ENCODE measurements at regions not wholly inside any gene's neighbourhood (a gene's known extent, or its start where the extent isn't known, plus 50 kb on each side); places are given as distances from the start of the nearest gene placed in this dataset.

GRCh38 chr13:84569366-84569765 lies 687.1 kb upstream of the SLITRK1 start:
- no peak for DNase-seq (ENCODE audit: low read depth)

- no peak for DNase-seq (ENCODE audit: low read depth)
Measured at GRCh38 chr13:84567848-84568247, 685.6 kb upstream of the SLITRK1 start.

GRCh38 chr13:84566780-84567179 lies 684.5 kb upstream of the SLITRK1 start:
- no peak for DNase-seq (ENCODE audit: low read depth)

GRCh38 chr13:84563611-84564010 lies 681.3 kb upstream of the SLITRK1 start:
- no peak for DNase-seq (ENCODE audit: low read depth)

GRCh38 chr13:84553227-84553626 lies 671.0 kb upstream of the SLITRK1 start:
- DNase-seq (ENCODE audit: low read depth): no peak

GRCh38 chr13:84543962-84544361 lies 661.7 kb upstream of the SLITRK1 start:
- DNase-seq (ENCODE audit: low read depth): no peak

GRCh38 chr13:84542348-84542747 lies 660.1 kb upstream of the SLITRK1 start:
- no peak for DNase-seq (ENCODE audit: low read depth)

- no peak for DNase-seq (ENCODE audit: low read depth)
Measured at GRCh38 chr13:84536906-84537305, 654.6 kb upstream of the SLITRK1 start.

GRCh38 chr13:84528408-84529070 lies 646.3 kb upstream of the SLITRK1 start:
- DNase-seq (ENCODE audit: low read depth): no peak

- no peak for DNase-seq (ENCODE audit: low read depth)
Measured at GRCh38 chr13:84525865-84526264, 643.6 kb upstream of the SLITRK1 start.

- DNase-seq (ENCODE audit: low read depth): no peak
Measured at GRCh38 chr13:84524586-84524985, 642.3 kb upstream of the SLITRK1 start.

- no peak for DNase-seq (ENCODE audit: low read depth)
Measured at GRCh38 chr13:84500016-84500415, 617.7 kb upstream of the SLITRK1 start.

- DNase-seq (ENCODE audit: low read depth): no peak
Measured at GRCh38 chr13:84497613-84498012, 615.3 kb upstream of the SLITRK1 start.

- no peak for DNase-seq (ENCODE audit: low read depth)
Measured at GRCh38 chr13:84491952-84492351, 609.7 kb upstream of the SLITRK1 start.

- DNase-seq (ENCODE audit: low read depth): no peak
Measured at GRCh38 chr13:84487752-84488151, 605.5 kb upstream of the SLITRK1 start.

GRCh38 chr13:84481958-84482357 lies 599.7 kb upstream of the SLITRK1 start:
- no peak for DNase-seq (ENCODE audit: low read depth)

- no peak for DNase-seq (ENCODE audit: low read depth)
Measured at GRCh38 chr13:84479656-84480055, 597.4 kb upstream of the SLITRK1 start.

- DNase-seq (ENCODE audit: low read depth): no peak
Measured at GRCh38 chr13:84470528-84470927, 588.3 kb upstream of the SLITRK1 start.

GRCh38 chr13:84466461-84466860 lies 584.2 kb upstream of the SLITRK1 start:
- DNase-seq (ENCODE audit: low read depth): no peak

GRCh38 chr13:84460989-84461388 lies 578.7 kb upstream of the SLITRK1 start:
- DNase-seq (ENCODE audit: low read depth): no peak

- DNase-seq (ENCODE audit: low read depth): no peak
Measured at GRCh38 chr13:84455143-84455905, 573.0 kb upstream of the SLITRK1 start.

- no peak for DNase-seq (ENCODE audit: low read depth)
Measured at GRCh38 chr13:84447640-84447978, 565.3 kb upstream of the SLITRK1 start.

- no peak for DNase-seq (ENCODE audit: low read depth)
Measured at GRCh38 chr13:84446972-84447639, 564.8 kb upstream of the SLITRK1 start.

Measured in activated T-helper 1 cell treated with Interleukin-2 at 50 U/mL for 16 hours (primary cell).